Activated CD4-positive, alpha-beta T cell treated with anti-CD3 and anti-CD28 coated beads, Interleukin-2, amount 10 ng/mL, durations not matched to agents 24 days and 14 days (primary cell): ENCODE measurements at regions not wholly inside any gene's neighbourhood (a gene's known extent, or its start where the extent isn't known, plus 50 kb on each side); places are given as distances from the start of the nearest gene placed in this dataset.

Experiments used
- DNase-seq: peaks from one replicate; pipeline ENCODE4 v3.0.0; 2022
- H3K27ac Mint-ChIP-seq: one replicate; pipeline ENCODE4 v1.8.0; 2022; ENCODE audit warnings: mild to moderate bottlenecking, mixed read lengths
- H3K27me3 Mint-ChIP-seq: one replicate; pipeline ENCODE4 v1.8.0; 2022; ENCODE audit warnings: mixed read lengths
- H3K36me3 Mint-ChIP-seq: one replicate; pipeline ENCODE4 v1.8.0; 2022; ENCODE audit warnings: low read depth, mild to moderate bottlenecking, mixed read lengths
- H3K4me1 Mint-ChIP-seq: one replicate; pipeline ENCODE4 v1.8.0; 2021; ENCODE audit warnings: mixed read lengths
- H3K4me3 Mint-ChIP-seq: one replicate; pipeline ENCODE4 v1.8.0; 2022; ENCODE audit warnings: mild to moderate bottlenecking, moderate library complexity, mixed read lengths
- H3K9me3 Mint-ChIP-seq: one replicate; pipeline ENCODE4 v1.8.0; 2021; ENCODE audit warnings: mixed read lengths
- intact Hi-C: fragments of 100-400 bp; cut with micrococcal nuclease; formaldehyde crosslinking; loops from one replicate; pipeline ENCODE4 v1.15.1; 2023

DNA sequence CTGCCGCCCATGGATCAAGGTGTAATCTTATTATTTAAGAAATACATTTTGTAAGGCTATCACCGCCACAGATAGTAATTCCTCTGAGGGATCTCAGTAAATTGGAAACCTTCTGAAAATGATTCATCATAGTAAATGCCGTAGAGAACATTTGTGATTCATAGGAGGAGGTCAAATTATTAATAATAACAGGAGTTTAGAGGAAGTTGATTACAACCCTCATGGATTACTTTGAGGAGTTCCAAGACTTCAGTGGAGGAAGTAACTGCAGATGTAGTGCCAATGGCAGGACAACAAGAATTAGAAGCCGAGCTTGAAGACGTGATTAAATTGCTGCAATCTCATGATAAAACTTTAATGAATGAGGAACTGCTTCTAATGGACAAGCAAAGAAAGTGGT is 280.1 kb downstream of the PTPRC start:
- Mint-ChIP-seq H3K9me3 (no peaks in the 10 kb centered on the region), H3K27me3 (no peaks in the 10 kb centered on the region), H3K4me1 (peaks cover 70% of the 10 kb centered on the region)

DNA sequence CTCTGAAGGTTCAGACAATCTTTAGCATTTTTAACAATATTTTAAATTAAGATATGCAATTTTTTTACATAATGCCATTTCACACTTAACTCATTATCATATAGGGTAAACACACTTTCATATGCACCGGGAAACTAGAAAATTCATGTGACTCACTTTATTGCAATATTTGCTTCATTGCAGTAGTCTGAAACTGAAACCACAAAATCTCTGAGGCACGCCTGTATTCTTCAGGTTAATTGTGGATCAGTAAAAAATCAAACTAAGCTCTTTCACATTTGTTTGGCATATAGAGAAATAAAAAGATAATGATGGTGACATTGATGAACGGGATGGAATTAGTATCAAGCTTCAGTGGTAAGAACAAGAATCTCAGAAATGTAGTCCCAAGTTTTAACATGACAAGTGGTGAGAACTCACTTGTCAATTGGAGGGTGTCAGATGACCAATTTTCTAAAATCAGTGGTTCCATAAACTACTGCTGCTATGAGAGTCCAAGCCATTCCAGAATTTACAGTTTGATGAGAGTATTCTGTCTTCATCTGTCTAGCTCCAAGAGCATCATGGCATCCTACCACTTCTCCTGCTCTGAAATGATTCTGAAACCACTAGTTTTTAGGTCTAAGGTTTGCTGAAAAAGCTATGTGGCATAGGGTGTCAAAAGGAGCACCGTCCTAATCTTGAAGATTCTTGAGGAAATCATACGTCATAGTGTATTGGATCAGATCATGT is 281.0 kb downstream of the PTPRC start:
- peak; percentile 78 for DNase-seq

More for the DNA sequence above, 280.1 kb downstream of the PTPRC start:
- H3K27ac Mint-ChIP-seq, result peak overlapping the region; percentile 90
- H3K36me3 Mint-ChIP-seq, result peaks cover 44% of the 10 kb centered on the region
- DNase-seq, result no peak
- intact Hi-C loops, result loop anchor here (1.0 kb wide), 2 partner anchors 12 to 36 kb away; no protein-coding TSS in a partner anchor
- peak overlapping the region; percentile 57 for H3K4me3 Mint-ChIP-seq

DNA sequence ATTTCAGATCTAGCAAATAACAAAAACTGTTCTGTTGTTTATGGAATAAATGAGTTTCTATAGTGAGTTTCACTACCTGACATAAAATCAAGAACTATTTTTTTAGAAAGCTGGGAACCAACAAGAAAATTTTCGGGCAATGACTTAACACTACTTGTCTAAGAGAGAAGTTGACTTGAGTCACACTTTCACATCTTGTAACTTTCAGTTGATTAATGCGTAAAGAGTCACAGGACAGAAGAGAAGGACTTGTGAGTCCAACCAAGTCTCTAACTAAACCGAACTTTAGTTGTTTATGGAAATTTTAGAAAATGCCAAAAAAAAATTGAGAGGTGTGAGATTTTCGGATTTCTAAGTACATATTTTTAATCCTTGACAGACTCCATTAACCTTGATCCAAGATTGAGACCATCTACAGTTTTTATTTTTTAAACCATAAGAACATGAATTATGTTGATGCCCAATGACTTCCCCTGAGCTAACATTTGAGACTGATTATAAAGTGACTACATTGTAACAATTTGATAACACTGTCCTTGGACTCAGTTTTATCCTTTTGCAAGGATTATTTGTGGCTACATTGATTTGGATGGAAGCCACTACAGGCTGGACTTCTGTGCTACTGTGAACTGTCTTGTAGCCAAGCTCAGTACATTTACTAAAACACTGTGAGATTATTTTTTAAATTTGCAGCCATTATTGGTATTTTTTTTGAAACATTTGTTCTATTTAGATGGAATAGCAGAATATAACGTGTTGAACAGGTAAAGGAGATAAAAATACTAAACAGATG is 284.0 kb downstream of the PTPRC start:
- DNase-seq, result no peak
- Mint-ChIP-seq H3K4me1 (peaks cover 71% of the 10 kb centered on the region), H3K36me3 (peaks cover 29% of the 10 kb centered on the region), H3K27me3 (no peaks in the 10 kb centered on the region), H3K9me3 (no peaks in the 10 kb centered on the region), H3K4me3 (peak overlapping the region; percentile 84), H3K27ac (peak overlapping the region; percentile 93)
- intact Hi-C loops, result loop anchor here (2.0 to 5.0 kb wide), 8 partner anchors 118 to 756 kb away; no protein-coding TSS in a partner anchor

More for the DNA sequence above, 281.0 kb downstream of the PTPRC start:
- intact Hi-C loops, result loop anchor here (1.0 to 5.0 kb wide), 9 partner anchors 13 to 753 kb away; no protein-coding TSS in a partner anchor
- Mint-ChIP-seq H3K9me3 (no peaks in the 10 kb centered on the region), H3K4me3 (peak overlapping the region; percentile 79), H3K27ac (peak overlapping the region; percentile 90), H3K4me1 (peaks cover 71% of the 10 kb centered on the region), H3K36me3 (peaks cover 39% of the 10 kb centered on the region), H3K27me3 (no peaks in the 10 kb centered on the region)

DNA sequence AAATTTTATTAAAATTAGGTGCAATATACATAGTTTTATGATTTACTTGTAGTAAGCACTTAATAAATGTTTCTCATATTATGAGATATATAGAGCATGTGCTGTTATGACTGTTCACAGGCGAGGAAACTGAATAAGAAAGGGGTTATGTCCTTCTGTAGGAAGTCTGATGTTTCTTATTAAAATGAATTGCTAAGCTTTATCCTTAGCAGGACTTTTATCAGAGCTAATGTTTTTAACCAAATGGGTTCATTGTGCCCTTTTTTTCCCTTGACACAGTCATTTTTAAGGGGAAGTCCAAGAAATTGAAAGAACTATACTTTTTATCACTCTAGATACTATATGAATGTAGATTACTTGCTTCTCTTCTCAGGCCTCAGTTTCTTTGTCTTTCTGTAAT is 285.2 kb downstream of the PTPRC start:
- peaks cover 23% of the 10 kb centered on the region for H3K36me3 Mint-ChIP-seq
- H3K27me3 Mint-ChIP-seq, result no peaks in the 10 kb centered on the region
- DNase-seq, result no peak
- intact Hi-C loops, result loop anchor here (1.0 to 5.0 kb wide), 10 partner anchors 10 to 757 kb away; no protein-coding TSS in a partner anchor
- H3K27ac Mint-ChIP-seq, result peak overlapping the region; percentile 65
- peak overlapping the region; percentile 51 for H3K4me3 Mint-ChIP-seq
- H3K4me1 Mint-ChIP-seq, result peaks cover 61% of the 10 kb centered on the region
- no peaks in the 10 kb centered on the region for H3K9me3 Mint-ChIP-seq

DNA sequence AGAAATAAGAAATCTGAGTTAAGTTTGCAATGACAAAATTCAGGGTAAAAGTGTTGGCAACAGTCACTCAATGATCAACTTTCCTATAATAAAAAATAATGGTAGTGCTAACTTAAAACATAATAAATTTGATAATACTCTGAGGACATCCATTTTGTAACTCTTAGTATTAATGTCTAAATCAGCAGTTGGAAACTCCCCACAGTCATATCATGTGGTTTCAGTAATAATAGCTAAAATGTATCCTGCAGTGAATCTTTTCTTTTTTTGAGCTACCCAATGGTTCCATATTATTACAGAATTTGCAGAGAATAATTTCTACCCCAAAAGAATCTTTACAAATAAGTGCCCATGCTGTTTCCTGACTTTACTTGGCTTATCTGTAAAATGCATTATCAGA is 286.7 kb downstream of the PTPRC start:
- Mint-ChIP-seq H3K4me3 (peak overlapping the region; percentile 55), H3K27me3 (no peaks in the 10 kb centered on the region), H3K36me3 (peaks cover 17% of the 10 kb centered on the region), H3K4me1 (peaks cover 59% of the 10 kb centered on the region), H3K27ac (peak overlapping the region; percentile 62), H3K9me3 (no peaks in the 10 kb centered on the region)
- intact Hi-C loops, result loop anchor here (2.0 kb wide), 1 partner anchor 247 kb away; no protein-coding TSS in a partner anchor
- no peak for DNase-seq

DNA sequence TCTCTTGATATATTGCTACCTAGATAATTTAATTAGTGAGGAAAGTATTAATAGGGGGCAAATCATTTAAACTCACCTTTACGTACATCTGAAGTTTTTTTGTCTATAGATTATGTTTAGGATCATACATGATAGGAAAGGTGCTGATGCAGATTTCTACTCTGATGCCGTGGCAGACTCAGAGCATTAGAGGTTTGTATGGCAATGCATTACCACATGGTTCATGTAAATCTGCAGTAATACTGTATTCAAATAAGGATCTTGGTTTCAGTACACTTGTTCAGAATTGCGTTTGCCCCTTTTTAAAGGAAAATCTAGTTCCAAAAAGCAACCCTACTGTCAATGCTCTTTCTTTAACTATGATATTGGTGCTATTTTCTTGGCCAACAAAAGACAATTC is 288.3 kb downstream of the PTPRC start:
- H3K27ac Mint-ChIP-seq, result peak overlapping the region; percentile 27
- H3K4me1 Mint-ChIP-seq, result peaks cover 55% of the 10 kb centered on the region
- peak overlapping the region; percentile 50 for H3K4me3 Mint-ChIP-seq
- intact Hi-C loops, result loop anchor here (1.0 kb wide), 1 partner anchor 8 kb away; no protein-coding TSS in a partner anchor
- no peak for DNase-seq
- H3K9me3 Mint-ChIP-seq, result no peaks in the 10 kb centered on the region
- H3K36me3 Mint-ChIP-seq, result peaks cover 14% of the 10 kb centered on the region
- H3K27me3 Mint-ChIP-seq, result no peaks in the 10 kb centered on the region

DNA sequence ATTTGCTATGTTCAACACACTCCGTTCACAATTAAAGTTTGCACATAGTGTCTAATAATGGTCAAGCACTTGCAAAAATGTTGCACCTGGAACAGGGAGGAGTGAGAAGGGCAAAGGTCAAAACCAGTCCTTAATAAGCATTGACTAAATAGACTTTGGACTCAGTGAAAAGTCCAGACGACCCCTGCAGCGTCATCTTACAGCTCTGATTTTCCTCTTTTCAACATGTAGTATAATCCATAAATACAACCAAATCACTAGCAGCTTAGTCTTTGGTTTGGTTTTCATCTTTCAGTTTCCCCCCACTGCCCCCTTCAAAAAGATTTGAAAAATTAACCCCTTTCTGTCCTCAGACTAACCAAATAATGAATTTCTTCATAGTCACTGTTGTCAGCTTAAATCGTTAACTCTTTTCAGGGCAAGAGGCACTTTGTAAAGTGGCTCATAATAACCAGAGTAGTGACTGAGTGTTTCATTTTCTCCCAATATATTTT is 290.3 kb downstream of the PTPRC start:
- no peak for DNase-seq
- Mint-ChIP-seq H3K36me3 (peaks cover 15% of the 10 kb centered on the region), H3K4me1 (peaks cover 48% of the 10 kb centered on the region), H3K9me3 (no peaks in the 10 kb centered on the region), H3K27ac (peak overlapping the region; percentile 17), H3K4me3 (peak overlapping the region; percentile 53), H3K27me3 (no peaks in the 10 kb centered on the region)
- intact Hi-C loops, result no loop called here

DNA sequence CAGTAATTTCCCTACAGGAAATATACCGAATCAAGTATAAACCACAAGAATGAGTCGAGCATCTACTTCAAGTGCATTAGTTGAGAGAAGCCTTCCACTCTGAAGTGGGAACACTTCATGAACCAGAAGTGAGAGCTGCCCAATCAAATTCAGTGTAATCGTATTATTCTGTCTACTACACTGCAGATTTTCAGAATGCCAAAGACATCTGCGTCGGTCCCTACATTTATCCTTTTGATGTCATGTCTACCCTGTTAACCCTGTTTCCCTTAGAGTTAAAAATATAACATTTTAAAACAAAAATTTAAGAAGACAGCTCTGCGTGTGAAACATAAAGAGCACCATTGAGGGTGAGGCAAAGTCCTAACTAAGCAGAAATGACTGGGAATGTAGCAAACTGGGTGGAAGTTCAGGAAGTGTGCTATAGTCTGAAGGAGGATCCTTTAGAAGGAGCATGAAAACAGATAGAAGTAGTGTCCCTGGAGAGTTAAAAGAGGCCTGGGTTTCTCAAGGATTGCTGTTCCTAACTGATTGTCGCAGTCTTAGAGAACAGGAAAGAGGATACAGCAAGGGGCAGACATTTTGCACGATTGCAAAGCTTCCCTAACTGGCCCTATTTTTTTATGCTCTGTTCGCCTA is 291.2 kb downstream of the PTPRC start:
- intact Hi-C loops, result loop anchor here (10.0 kb wide), 1 partner anchor 155 kb away; no protein-coding TSS in a partner anchor
- Mint-ChIP-seq H3K27ac (peak overlapping the region; percentile 93), H3K36me3 (peaks cover 15% of the 10 kb centered on the region), H3K27me3 (no peaks in the 10 kb centered on the region), H3K4me3 (peak overlapping the region; percentile 85), H3K9me3 (no peaks in the 10 kb centered on the region), H3K4me1 (peaks cover 43% of the 10 kb centered on the region)
- DNase-seq, result peak; percentile 74

DNA sequence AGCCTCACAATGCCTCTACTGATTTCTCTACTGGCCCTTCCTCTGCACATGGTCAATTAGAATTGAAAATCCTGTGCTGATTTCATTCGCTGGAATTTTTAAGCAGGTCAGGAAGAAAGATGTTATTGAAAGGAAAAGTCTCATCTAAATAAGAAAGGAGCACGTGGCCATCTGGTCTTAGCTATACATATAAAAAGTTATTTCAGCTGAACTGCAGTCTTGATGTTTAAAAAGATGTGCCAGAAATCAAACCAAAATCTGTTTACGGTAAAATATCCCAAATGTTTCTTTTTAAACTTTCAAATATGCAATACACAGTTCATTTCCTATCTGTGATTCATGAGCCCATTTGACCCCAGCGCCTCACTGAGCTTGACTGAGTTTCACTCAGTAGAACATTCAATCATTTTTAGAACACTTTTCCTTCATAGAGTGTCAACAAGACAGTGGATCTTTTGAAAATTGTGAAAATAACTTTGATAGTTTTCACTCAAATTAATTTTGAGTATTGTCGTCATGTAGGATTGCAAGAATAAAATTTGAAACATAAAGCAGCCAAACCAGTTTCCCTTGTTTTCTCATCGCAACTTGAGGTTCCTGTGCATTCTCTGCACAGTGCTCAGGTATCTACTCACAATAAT is 293.6 kb downstream of the PTPRC start:
- no peak for DNase-seq
- Mint-ChIP-seq H3K27ac (peak overlapping the region; percentile 86), H3K9me3 (no peaks in the 10 kb centered on the region), H3K36me3 (peaks cover 8% of the 10 kb centered on the region), H3K4me3 (peak overlapping the region; percentile 87), H3K4me1 (peaks cover 28% of the 10 kb centered on the region), H3K27me3 (no peaks in the 10 kb centered on the region)
- intact Hi-C loops, result loop anchor here (10.0 kb wide), 1 partner anchor 158 kb away; no protein-coding TSS in a partner anchor

DNA sequence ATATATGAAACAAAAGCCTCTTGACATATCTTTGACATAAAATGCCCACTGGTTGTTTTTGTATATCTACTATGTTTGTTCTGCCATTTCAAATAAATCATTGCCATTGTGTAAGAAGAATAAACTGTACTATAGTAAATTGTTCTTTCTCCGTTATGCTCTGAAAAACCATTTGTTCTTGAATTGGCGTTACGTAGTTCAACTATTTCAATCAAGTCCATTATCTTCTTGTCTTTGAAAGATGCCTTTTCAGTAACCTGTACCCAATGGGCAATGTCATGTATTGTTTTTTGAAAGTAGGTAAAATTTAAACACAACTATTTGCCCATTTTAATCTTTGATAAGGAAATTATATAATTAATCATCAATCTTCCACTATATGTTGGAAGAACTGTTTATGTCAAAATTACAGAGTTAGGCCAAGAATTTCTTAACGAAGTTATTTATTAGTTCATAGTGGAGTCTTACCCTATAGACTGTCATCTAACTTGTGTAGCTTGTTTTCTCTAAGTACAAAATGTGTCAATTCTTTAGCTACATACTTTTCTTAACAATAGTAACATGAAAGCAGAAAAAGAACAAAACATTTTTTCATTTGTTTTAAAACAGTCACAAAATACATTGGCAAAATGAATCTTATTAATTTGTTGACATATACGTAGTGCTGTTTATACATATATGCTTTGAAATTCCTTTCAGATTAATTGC is 294.8 kb downstream of the PTPRC start:
- Mint-ChIP-seq H3K4me1 (peaks cover 34% of the 10 kb centered on the region), H3K27me3 (no peaks in the 10 kb centered on the region), H3K9me3 (no peaks in the 10 kb centered on the region), H3K4me3 (no peak overlapping the region), H3K27ac (no peak overlapping the region), H3K36me3 (peaks cover 8% of the 10 kb centered on the region)
- intact Hi-C loops, result loop anchor here (1.0 to 10.0 kb wide), 2 partner anchors 9 to 159 kb away; no protein-coding TSS in a partner anchor
- DNase-seq, result no peak

DNA sequence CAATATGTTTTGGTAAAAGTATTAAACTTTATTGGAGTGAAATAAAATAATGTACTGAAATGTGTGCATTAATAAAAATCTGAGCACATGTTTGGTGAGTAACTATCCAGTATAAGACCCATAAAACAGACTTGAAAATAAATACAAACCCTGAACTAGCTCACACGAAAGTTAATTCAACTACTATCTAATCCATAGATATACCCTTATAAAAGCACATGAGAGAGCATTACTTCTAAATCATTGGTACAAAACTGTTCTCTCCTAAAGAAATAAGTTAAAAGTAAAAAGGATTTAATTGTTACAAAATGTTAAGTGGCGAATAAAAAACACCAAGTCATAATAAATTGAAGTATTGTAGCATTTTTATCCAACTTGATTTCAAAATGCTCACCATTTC is 295.6 kb downstream of the PTPRC start:
- Mint-ChIP-seq H3K9me3 (no peaks in the 10 kb centered on the region), H3K4me3 (no peak overlapping the region), H3K27me3 (no peaks in the 10 kb centered on the region), H3K4me1 (peaks cover 31% of the 10 kb centered on the region), H3K27ac (no peak overlapping the region), H3K36me3 (peaks cover 8% of the 10 kb centered on the region)
- no peak for DNase-seq
- intact Hi-C loops, result loop anchor here (1.0 to 10.0 kb wide), 2 partner anchors 10 to 160 kb away; no protein-coding TSS in a partner anchor

DNA sequence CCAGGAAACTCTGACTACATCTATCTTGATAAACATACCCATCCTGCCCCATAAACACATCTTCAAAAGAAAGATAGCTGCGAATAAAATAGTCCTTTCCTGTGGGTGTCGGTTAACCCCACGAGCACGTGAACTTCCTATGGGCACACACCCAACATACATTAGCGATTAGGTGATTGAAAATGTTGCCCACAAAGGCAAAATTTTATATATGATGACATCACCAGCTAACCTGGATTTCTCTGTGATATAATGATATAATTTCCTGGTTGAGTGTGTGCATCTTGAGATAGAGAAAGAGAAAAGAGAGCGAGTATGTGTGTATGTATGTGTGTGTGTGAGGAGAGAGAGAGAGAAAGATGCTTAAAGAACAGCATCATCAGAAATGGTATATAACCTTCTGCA is 296.1 kb downstream of the PTPRC start:
- H3K27ac Mint-ChIP-seq, result no peak overlapping the region
- no peaks in the 10 kb centered on the region for H3K27me3 Mint-ChIP-seq
- no peak overlapping the region for H3K4me3 Mint-ChIP-seq
- H3K36me3 Mint-ChIP-seq, result peaks cover 7% of the 10 kb centered on the region
- intact Hi-C loops, result loop anchor here (1.0 to 10.0 kb wide), 9 partner anchors 8 to 778 kb away; partner anchors contain the start of gene NEK7
- DNase-seq, result peak; percentile 91
- peaks cover 28% of the 10 kb centered on the region for H3K4me1 Mint-ChIP-seq
- H3K9me3 Mint-ChIP-seq, result no peaks in the 10 kb centered on the region
